ENCODE measurements at regions not wholly inside any gene's neighbourhood (a gene's known extent, or its start where the extent isn't known, plus 50 kb on each side); places are given as distances from the start of the nearest gene placed in this dataset.

DNA sequence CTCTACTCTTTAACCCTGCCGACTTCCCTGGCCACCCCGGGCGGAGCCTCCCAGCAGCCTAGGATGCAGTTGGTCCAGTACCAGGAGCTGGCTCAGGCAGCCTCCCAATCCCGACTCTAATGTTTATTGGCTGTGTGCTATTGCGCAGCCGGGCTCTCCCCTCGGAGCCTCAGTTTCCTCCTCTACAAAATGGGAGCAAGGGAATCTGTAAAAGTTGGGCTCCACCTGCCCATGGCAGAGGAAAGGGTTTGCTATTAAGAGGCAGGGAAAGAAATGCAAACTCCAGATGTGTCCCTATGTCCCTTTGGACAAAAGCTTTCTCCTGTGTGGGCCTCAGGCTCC, 140.8 kb upstream of the PJA1 start:
- peaks cover 0 to 4% (median 3%) of the 10 kb centered on the region in 3 donors for H3K27me3 ChIP-seq (ENCODE audit: control insufficient read depth in 3 of 3, insufficient read depth in 3 of 3, low read length in 2 of 3)
- 46 to 71% methylated on average over 4 to 7 of the region's 7 CpGs for WGBS, 2 donors
- no peak overlapping the region for H3K4me3 ChIP-seq
- H3K4me1 ChIP-seq (ENCODE audit: control insufficient read depth in 5 of 5, insufficient read depth in 5 of 5, low read length in 5 of 5) = peaks cover 0 to 5% (median 0%) of the 10 kb centered on the region in 5 donors
- H3K9ac ChIP-seq (ENCODE audit: insufficient read depth in 1 of 2, low read length in 2 of 2) = no peak overlapping the region
- H3K36me3 ChIP-seq (ENCODE audit: control insufficient read depth in 4 of 4, insufficient read depth in 4 of 4, low read length in 4 of 4) = no peaks in the 10 kb centered on the region
- ATAC-seq (ENCODE audit: insufficient read depth, low FRiP score) (no peak), DNase-seq (peak in 1 of 3 donors; percentile 14)
- H3K9me3 ChIP-seq (ENCODE audit: control insufficient read depth in 4 of 4, insufficient read depth in 3 of 4, low read length in 3 of 4) = no peaks in the 10 kb centered on the region
- no peak overlapping the region for H3K27ac ChIP-seq (ENCODE audit: low read depth in 1 of 2, low read length in 1 of 2)
- TF ChIP-seq, protein P1, sequence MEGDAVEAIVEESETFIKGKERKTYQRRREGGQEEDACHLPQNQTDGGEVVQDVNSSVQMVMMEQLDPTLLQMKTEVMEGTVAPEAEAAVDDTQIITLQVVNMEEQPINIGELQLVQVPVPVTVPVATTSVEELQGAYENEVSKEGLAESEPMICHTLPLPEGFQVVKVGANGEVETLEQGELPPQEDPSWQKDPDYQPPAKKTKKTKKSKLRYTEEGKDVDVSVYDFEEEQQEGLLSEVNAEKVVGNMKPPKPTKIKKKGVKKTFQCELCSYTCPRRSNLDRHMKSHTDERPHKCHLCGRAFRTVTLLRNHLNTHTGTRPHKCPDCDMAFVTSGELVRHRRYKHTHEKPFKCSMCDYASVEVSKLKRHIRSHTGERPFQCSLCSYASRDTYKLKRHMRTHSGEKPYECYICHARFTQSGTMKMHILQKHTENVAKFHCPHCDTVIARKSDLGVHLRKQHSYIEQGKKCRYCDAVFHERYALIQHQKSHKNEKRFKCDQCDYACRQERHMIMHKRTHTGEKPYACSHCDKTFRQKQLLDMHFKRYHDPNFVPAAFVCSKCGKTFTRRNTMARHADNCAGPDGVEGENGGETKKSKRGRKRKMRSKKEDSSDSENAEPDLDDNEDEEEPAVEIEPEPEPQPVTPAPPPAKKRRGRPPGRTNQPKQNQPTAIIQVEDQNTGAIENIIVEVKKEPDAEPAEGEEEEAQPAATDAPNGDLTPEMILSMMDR (IDR thresholded peaks at IDR 0.05; ENCODE audit: control extremely low read depth, extremely low read depth) = no peak

DNA sequence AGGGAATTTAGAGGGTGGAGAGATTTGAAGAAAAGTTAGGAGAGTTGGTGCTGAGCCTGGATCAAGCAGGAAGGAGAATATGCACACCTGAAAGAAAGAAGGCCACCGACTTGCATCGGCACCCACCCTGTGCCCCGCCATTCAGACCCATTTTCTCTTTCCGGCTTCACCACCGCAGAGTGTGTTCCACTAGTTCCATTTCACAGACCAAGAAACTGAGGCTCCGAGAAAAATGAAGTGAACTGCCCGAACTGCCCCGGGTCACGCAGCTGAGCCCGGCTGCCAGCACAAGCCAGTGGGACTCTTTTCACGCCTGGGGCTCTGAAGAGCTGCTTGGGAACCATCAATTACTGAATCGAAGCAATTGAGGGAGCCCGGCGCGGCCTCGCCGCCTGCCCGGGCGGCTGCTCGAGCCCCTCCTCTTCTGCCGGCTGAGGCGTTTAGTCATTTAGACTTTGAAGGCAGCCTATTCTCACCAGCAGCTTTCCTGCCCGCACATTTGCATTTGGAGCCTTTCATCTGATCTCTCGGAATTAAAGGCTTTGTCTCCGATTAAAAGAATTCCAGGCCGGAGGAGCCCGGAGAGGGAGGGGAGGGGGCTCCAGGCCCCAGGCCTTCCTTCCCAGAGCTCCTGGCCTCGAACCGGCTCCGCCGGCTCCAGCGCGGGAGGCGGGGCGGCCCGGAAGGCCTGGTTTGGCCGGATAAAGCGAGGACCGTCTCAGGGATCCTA, 140.2 kb upstream of the PJA1 start:
- Histone ChIP-seq H3K36me3 (ENCODE audit: control insufficient read depth in 4 of 4, insufficient read depth in 4 of 4, low read length in 4 of 4) (no peaks in the 10 kb centered on the region), H3K4me3 (no peak overlapping the region), H3K4me1 (ENCODE audit: control insufficient read depth in 5 of 5, insufficient read depth in 5 of 5, low read length in 5 of 5) (peaks cover 0 to 5% (median 0%) of the 10 kb centered on the region in 5 donors), H3K27me3 (ENCODE audit: control insufficient read depth in 3 of 3, insufficient read depth in 3 of 3, low read length in 2 of 3) (peaks cover 0 to 3% (median 3%) of the 10 kb centered on the region in 3 donors), H3K27ac (ENCODE audit: low read depth in 1 of 2, low read length in 1 of 2) (no peak overlapping the region), H3K9me3 (ENCODE audit: control insufficient read depth in 4 of 4, insufficient read depth in 3 of 4, low read length in 3 of 4) (no peaks in the 10 kb centered on the region), H3K9ac (ENCODE audit: insufficient read depth in 1 of 2, low read length in 2 of 2) (no peak overlapping the region)
- no peak for ATAC-seq (ENCODE audit: insufficient read depth, low FRiP score)
- 29 to 38% methylated on average over 31 to 39 of the region's 39 CpGs for WGBS, 2 donors
- TF ChIP-seq, protein P1 (IDR thresholded peaks at IDR 0.05; ENCODE audit: control extremely low read depth, extremely low read depth) = no peak
- DNase-seq = no peak

DNA sequence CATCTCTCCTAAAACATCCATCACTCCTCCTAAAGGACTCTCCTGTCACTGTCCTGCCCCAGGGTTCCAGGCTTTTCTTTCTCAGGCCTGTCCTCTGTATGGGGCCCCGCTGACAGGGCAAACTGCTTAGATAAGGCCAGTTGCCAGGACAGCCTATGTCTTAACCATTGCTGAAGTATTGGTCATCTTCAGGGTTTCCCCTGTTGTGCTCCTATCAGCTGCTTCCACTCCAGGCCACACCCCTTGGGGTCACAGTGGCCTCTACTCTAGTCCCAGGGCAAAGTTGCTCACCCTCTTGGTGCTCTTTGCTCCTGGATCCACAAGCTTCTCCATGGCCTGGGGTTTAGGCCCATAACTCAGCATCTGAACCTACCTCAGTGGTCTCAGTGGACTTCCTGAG, 138.0 kb upstream of the PJA1 start:
- TF ChIP-seq, protein P1 (IDR thresholded peaks at IDR 0.05; ENCODE audit: control extremely low read depth, extremely low read depth) = no peak
- ATAC-seq (ENCODE audit: insufficient read depth, low FRiP score) (no peak), DNase-seq (no peak)
- Histone ChIP-seq H3K4me1 (ENCODE audit: control insufficient read depth in 5 of 5, insufficient read depth in 5 of 5, low read length in 5 of 5) (peaks cover 0 to 5% (median 0%) of the 10 kb centered on the region in 5 donors), H3K9ac (ENCODE audit: insufficient read depth in 1 of 2, low read length in 2 of 2) (no peak overlapping the region), H3K27me3 (ENCODE audit: control insufficient read depth in 3 of 3, insufficient read depth in 3 of 3, low read length in 2 of 3) (peaks cover 0 to 3% (median 3%) of the 10 kb centered on the region in 3 donors), H3K36me3 (ENCODE audit: control insufficient read depth in 4 of 4, insufficient read depth in 4 of 4, low read length in 4 of 4) (no peaks in the 10 kb centered on the region), H3K9me3 (ENCODE audit: control insufficient read depth in 4 of 4, insufficient read depth in 3 of 4, low read length in 3 of 4) (no peaks in the 10 kb centered on the region), H3K27ac (ENCODE audit: low read depth in 1 of 2, low read length in 1 of 2) (no peak overlapping the region), H3K4me3 (no peak overlapping the region)
- WGBS, 2 donors = 69 to 100% methylated on average over 1 of the region's 1 CpG

Data from lung (tissue), 11 donors.